Liver (tissue), 3 donors: ENCODE measurements at regions not wholly inside any gene's neighbourhood (a gene's known extent, or its start where the extent isn't known, plus 50 kb on each side); places are given as distances from the start of the nearest gene placed in this dataset.

Source experiments
- JUND ChIP-seq, 2 donors: IDR thresholded peaks; 2 replicates each; pipeline ENCODE4 v1.6.1; 2016; ENCODE audit warnings: antibody characterized with exemption in 2 of 2
- TF ChIP-seq, protein P1 (sequence below): fragments of 150-350 bp; IDR thresholded peaks from 2 replicates; pipeline ENCODE4 v1.5.1; 2017; ENCODE audit warnings: improper control_type of control experiment, low read depth, low read length; ENCODE audit not compliant: missing input control
- TF ChIP-seq, protein P2 (sequence below): IDR thresholded peaks from 2 replicates; pipeline ENCODE4 v1.6.1; 2016; ENCODE audit warnings: antibody characterized with exemption
- donor health status: healthy.
- donor health status: healthy.

DNA sequence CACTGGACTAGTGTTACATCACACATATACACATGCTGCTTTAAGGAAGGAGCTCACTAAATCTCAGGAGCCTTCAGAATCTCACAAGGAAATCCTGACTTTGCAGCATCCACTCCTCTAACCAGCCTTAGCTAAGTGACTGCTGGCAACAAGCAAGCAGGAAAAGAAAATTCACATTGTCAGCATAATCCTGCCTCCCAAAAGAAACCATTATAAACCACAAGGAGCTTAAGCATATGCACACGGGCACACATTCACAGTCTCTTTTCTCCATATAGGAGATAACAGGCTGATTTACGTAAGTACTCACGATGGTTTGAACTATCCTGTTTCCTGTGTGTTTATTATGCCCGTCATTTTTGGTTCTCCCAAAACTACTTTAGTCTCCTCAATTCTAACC, 136.3 kb downstream of the TMEM144 start:
- TF ChIP-seq, protein P1, sequence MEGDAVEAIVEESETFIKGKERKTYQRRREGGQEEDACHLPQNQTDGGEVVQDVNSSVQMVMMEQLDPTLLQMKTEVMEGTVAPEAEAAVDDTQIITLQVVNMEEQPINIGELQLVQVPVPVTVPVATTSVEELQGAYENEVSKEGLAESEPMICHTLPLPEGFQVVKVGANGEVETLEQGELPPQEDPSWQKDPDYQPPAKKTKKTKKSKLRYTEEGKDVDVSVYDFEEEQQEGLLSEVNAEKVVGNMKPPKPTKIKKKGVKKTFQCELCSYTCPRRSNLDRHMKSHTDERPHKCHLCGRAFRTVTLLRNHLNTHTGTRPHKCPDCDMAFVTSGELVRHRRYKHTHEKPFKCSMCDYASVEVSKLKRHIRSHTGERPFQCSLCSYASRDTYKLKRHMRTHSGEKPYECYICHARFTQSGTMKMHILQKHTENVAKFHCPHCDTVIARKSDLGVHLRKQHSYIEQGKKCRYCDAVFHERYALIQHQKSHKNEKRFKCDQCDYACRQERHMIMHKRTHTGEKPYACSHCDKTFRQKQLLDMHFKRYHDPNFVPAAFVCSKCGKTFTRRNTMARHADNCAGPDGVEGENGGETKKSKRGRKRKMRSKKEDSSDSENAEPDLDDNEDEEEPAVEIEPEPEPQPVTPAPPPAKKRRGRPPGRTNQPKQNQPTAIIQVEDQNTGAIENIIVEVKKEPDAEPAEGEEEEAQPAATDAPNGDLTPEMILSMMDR = no peak
- no peak for TF ChIP-seq JUND (IDR thresholded peaks at IDR 0.05)
- TF ChIP-seq, protein P2, sequence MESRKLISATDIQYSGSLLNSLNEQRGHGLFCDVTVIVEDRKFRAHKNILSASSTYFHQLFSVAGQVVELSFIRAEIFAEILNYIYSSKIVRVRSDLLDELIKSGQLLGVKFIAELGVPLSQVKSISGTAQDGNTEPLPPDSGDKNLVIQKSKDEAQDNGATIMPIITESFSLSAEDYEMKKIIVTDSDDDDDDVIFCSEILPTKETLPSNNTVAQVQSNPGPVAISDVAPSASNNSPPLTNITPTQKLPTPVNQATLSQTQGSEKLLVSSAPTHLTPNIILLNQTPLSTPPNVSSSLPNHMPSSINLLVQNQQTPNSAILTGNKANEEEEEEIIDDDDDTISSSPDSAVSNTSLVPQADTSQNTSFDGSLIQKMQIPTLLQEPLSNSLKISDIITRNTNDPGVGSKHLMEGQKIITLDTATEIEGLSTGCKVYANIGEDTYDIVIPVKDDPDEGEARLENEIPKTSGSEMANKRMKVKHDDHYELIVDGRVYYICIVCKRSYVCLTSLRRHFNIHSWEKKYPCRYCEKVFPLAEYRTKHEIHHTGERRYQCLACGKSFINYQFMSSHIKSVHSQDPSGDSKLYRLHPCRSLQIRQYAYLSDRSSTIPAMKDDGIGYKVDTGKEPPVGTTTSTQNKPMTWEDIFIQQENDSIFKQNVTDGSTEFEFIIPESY = no peak
